ENCODE measurements at regions not wholly inside any gene's neighbourhood (a gene's known extent, or its start where the extent isn't known, plus 50 kb on each side); places are given as distances from the start of the nearest gene placed in this dataset.
"Not testable (repeated sequence)": the region's sequence is repeated elsewhere in the genome, so short reads cannot be mapped to it uniquely, and the experiment has no call there.

GRCh38 chr4:26252349-26253025, 68.3 kb upstream of the RBPJ start:
- Mint-ChIP-seq H3K9me3 (no peaks in the 10 kb centered on the region), H3K4me3 (no peak overlapping the region), H3K27ac (no peak overlapping the region), H3K27me3 (no peaks in the 10 kb centered on the region), H3K36me3 (peaks cover 2% of the 10 kb centered on the region), H3K4me1 (no peaks in the 10 kb centered on the region)

- H3K27me3 Mint-ChIP-seq, result no peaks in the 10 kb centered on the region
- H3K36me3 Mint-ChIP-seq, result peaks cover 2% of the 10 kb centered on the region
- H3K4me3 Mint-ChIP-seq, result no peak overlapping the region
- H3K9me3 Mint-ChIP-seq, result peaks cover 0 to under 1% (median 0%) of the 10 kb centered on the region in 3 donors
- no peaks in the 10 kb centered on the region for H3K4me1 Mint-ChIP-seq
- H3K27ac Mint-ChIP-seq, result no peak overlapping the region
Measured at GRCh38 chr4:26253968-26254367, 66.8 kb upstream of the RBPJ start.

GRCh38 chr4:26255989-26256388, 64.8 kb upstream of the RBPJ start:
- H3K27ac Mint-ChIP-seq, result no peak overlapping the region
- H3K9me3 Mint-ChIP-seq, result peaks cover 0 to 5% (median 3%) of the 10 kb centered on the region in 3 donors
- no peaks in the 10 kb centered on the region for H3K27me3 Mint-ChIP-seq
- no peak overlapping the region for H3K4me3 Mint-ChIP-seq
- H3K4me1 Mint-ChIP-seq, result no peaks in the 10 kb centered on the region
- no peaks in the 10 kb centered on the region for H3K36me3 Mint-ChIP-seq

GRCh38 chr4:26257444-26257843, 63.4 kb upstream of the RBPJ start:
- not testable (repeated sequence) for H3K36me3 Mint-ChIP-seq, H3K27me3 Mint-ChIP-seq, H3K27ac Mint-ChIP-seq, H3K9me3 Mint-ChIP-seq, H3K4me1 Mint-ChIP-seq, H3K4me3 Mint-ChIP-seq

GRCh38 chr4:26257850-26258249, 63.0 kb upstream of the RBPJ start:
- Mint-ChIP-seq H3K27ac (no peak overlapping the region), H3K9me3 (peaks cover 0 to 5% (median 4%) of the 10 kb centered on the region in 3 donors), H3K4me1 (no peaks in the 10 kb centered on the region), H3K27me3 (no peaks in the 10 kb centered on the region), H3K36me3 (no peaks in the 10 kb centered on the region), H3K4me3 (no peak overlapping the region)

- H3K4me3 Mint-ChIP-seq, result no peak overlapping the region
- H3K36me3 Mint-ChIP-seq, result no peaks in the 10 kb centered on the region
- H3K27me3 Mint-ChIP-seq, result peaks cover 1% of the 10 kb centered on the region
- H3K9me3 Mint-ChIP-seq, result peaks cover 0 to 5% (median 4%) of the 10 kb centered on the region in 3 donors
- no peak overlapping the region for H3K27ac Mint-ChIP-seq
- H3K4me1 Mint-ChIP-seq, result no peaks in the 10 kb centered on the region
Measured at GRCh38 chr4:26260571-26260970, 60.2 kb upstream of the RBPJ start.

GRCh38 chr4:26261405-26261804, 59.4 kb upstream of the RBPJ start:
- Mint-ChIP-seq H3K9me3 (peaks cover 0 to 5% (median 4%) of the 10 kb centered on the region in 3 donors), H3K36me3 (no peaks in the 10 kb centered on the region), H3K27me3 (peaks cover 5% of the 10 kb centered on the region), H3K4me1 (no peaks in the 10 kb centered on the region), H3K27ac (no peak overlapping the region), H3K4me3 (no peak overlapping the region)

- H3K9me3 Mint-ChIP-seq, result peaks cover 0 to 5% (median 4%) of the 10 kb centered on the region in 3 donors
- H3K4me1 Mint-ChIP-seq, result no peaks in the 10 kb centered on the region
- no peak overlapping the region for H3K27ac Mint-ChIP-seq
- H3K36me3 Mint-ChIP-seq, result no peaks in the 10 kb centered on the region
- H3K27me3 Mint-ChIP-seq, result peaks cover 5% of the 10 kb centered on the region
- H3K4me3 Mint-ChIP-seq, result no peak overlapping the region
Measured at GRCh38 chr4:26263165-26263564, 57.6 kb upstream of the RBPJ start.

- no peaks in the 10 kb centered on the region for H3K36me3 Mint-ChIP-seq
- H3K4me3 Mint-ChIP-seq, result no peak overlapping the region
- no peaks in the 10 kb centered on the region for H3K4me1 Mint-ChIP-seq
- H3K9me3 Mint-ChIP-seq, result peaks cover 0 to 4% (median 4%) of the 10 kb centered on the region in 3 donors
- no peak overlapping the region for H3K27ac Mint-ChIP-seq
- peaks cover 5% of the 10 kb centered on the region for H3K27me3 Mint-ChIP-seq
Measured at GRCh38 chr4:26264109-26264508, 56.7 kb upstream of the RBPJ start.

GRCh38 chr4:26267087-26267486, 53.7 kb upstream of the RBPJ start:
- no peaks in the 10 kb centered on the region for H3K4me1 Mint-ChIP-seq
- no peak overlapping the region for H3K27ac Mint-ChIP-seq
- no peaks in the 10 kb centered on the region for H3K9me3 Mint-ChIP-seq

GRCh38 chr4:26268246-26268645, 52.6 kb upstream of the RBPJ start:
- H3K27ac Mint-ChIP-seq, result no peak overlapping the region
- H3K27me3 Mint-ChIP-seq, result peaks cover 12% of the 10 kb centered on the region
- no peaks in the 10 kb centered on the region for H3K9me3 Mint-ChIP-seq
- no peaks in the 10 kb centered on the region for H3K36me3 Mint-ChIP-seq
- no peaks in the 10 kb centered on the region for H3K4me1 Mint-ChIP-seq
- H3K4me3 Mint-ChIP-seq, result no peak overlapping the region

More at GRCh38 chr4:26267087-26267486, 53.7 kb upstream of the RBPJ start:
- H3K36me3 Mint-ChIP-seq, result no peaks in the 10 kb centered on the region
- no peak overlapping the region for H3K4me3 Mint-ChIP-seq
- H3K27me3 Mint-ChIP-seq, result peaks cover 12% of the 10 kb centered on the region

GRCh38 chr4:26269038-26269437, 51.8 kb upstream of the RBPJ start:
- no peaks in the 10 kb centered on the region for H3K4me1 Mint-ChIP-seq
- no peaks in the 10 kb centered on the region for H3K9me3 Mint-ChIP-seq
- H3K27me3 Mint-ChIP-seq, result peaks cover 15% of the 10 kb centered on the region
- no peak overlapping the region for H3K27ac Mint-ChIP-seq
- no peaks in the 10 kb centered on the region for H3K36me3 Mint-ChIP-seq
- no peak overlapping the region for H3K4me3 Mint-ChIP-seq

Measured in IgD-negative memory B cell (primary cell).